Astrocyte of the spinal cord (primary cell): ENCODE measurements at regions not wholly inside any gene's neighbourhood (a gene's known extent, or its start where the extent isn't known, plus 50 kb on each side); places are given as distances from the start of the nearest gene placed in this dataset.

Experiments used
- DNase-seq: peaks from one replicate; pipeline ENCODE4 v3.0.0; 2011; ENCODE audit warnings: low read depth, low spot score
- H3K4me3 ChIP-seq: 2 replicates; pipeline ENCODE4 v1.5.1; 2011; ENCODE audit warnings: low read depth, mild to moderate bottlenecking, low read length, moderate library complexity
- CTCF ChIP-seq: IDR thresholded peaks from 2 replicates; pipeline ENCODE4 v1.5.1; 2012; ENCODE audit warnings: low read depth, mild to moderate bottlenecking, low read length, inconsistent platforms
- in situ Hi-C: cut with HindIII; loops from 2 replicates; pipeline ENCODE4 v1.10.0; 2017; ENCODE audit warnings: low sequenced_read_pairs

GRCh38 chr10:35889226-35889625 is 247.1 kb upstream of the FZD8 start:
- TF ChIP-seq CTCF: no peak
- in situ Hi-C loops: no loop called here

GRCh38 chr10:35888400-35888799 is 246.3 kb upstream of the FZD8 start:
- in situ Hi-C loops: no loop called here
- H3K4me3 ChIP-seq: no peak overlapping the region
- no peak for DNase-seq
- no peak for TF ChIP-seq CTCF

More at GRCh38 chr10:35889226-35889625, 247.1 kb upstream of the FZD8 start:
- no peak overlapping the region for H3K4me3 ChIP-seq
- DNase-seq: no peak

- no peak for TF ChIP-seq CTCF
- in situ Hi-C loops: no loop called here
- no peak overlapping the region for H3K4me3 ChIP-seq
- no peak for DNase-seq
These were observed 245.6 kb upstream of the FZD8 start for GRCh38 chr10:35887685-35888084.

GRCh38 chr10:35885076-35885475 is 243.0 kb upstream of the FZD8 start:
- no peak for DNase-seq
- H3K4me3 ChIP-seq: no peak overlapping the region
- in situ Hi-C loops: no loop called here
- no peak for TF ChIP-seq CTCF

- in situ Hi-C loops: no loop called here
- no peak for TF ChIP-seq CTCF
- DNase-seq: no peak
- no peak overlapping the region for H3K4me3 ChIP-seq
These were observed 242.6 kb upstream of the FZD8 start for GRCh38 chr10:35884657-35885071.

GRCh38 chr10:35882422-35883150 is 240.5 kb upstream of the FZD8 start:
- TF ChIP-seq CTCF: no peak
- no peak overlapping the region for H3K4me3 ChIP-seq
- DNase-seq: no peak
- in situ Hi-C loops: no loop called here
